Testis (tissue), 2 donors: ENCODE measurements at regions not wholly inside any gene's neighbourhood (a gene's known extent, or its start where the extent isn't known, plus 50 kb on each side); places are given as distances from the start of the nearest gene placed in this dataset.
"Not testable (repeated sequence)": the region's sequence is repeated elsewhere in the genome, so short reads cannot be mapped to it uniquely, and the experiment has no call there.

ENCODE experiments used
- CTCF ChIP-seq, 3 experiments: fragments of 450-650 bp in 2 of 3; fragments of 200-600 bp in 1 of 3; sonication (generic) in 1 of 3; IDR thresholded peaks; one replicate each; pipeline ENCODE4 v1.5.1; 2016 to 2019; ENCODE audit warnings: antibody characterized with exemption in 3 of 3, mild to moderate bottlenecking in 2 of 3, moderate library complexity in 1 of 3
- POLR2A ChIP-seq: fragments of 450-650 bp; IDR thresholded peaks from one replicate; pipeline ENCODE4 v1.6.1; 2017; ENCODE audit warnings: antibody characterized with exemption, mild to moderate bottlenecking, moderate library complexity

DNA sequence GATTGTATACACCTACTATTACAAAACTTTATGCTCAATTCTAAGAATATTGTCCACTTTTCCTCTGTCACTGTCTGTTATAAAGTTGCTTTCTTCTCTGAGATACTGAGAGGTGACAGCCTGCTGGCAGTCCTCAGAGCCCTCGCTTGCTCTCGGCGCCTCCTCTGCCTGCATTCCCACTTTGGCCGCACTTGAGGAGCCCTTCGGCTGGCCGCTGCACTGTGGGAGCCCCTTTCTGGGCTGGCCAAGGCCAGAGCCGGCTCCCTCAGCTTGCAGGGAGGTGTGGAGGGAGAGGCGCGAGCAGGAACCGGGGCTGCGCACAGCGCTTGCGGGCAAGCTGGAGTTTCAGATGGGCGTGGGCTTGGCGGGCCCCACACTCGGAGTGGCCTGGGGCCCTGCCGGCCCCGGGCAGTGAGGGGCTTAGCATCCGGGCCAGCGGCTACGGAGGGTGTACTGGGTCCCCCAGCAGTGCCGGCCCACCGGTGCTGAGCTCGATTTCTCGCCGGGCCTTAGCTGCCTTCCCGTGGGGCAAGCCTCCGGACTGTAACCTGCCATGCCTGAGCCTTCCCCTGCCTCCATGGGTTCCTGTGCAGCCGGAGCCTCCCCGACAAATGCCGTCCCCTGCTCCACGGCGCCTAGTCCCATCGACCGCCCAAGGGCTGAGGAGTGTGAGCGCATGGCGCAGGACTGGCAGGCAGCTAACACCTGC, 627.6 kb upstream of the PCDH7 start:
- not testable (repeated sequence) for TF ChIP-seq CTCF (IDR thresholded peaks at IDR 0.05); POLR2A
